Right ventricle myocardium superior (tissue), 1 donor: ENCODE measurements at regions not wholly inside any gene's neighbourhood (a gene's known extent, or its start where the extent isn't known, plus 50 kb on each side); places are given as distances from the start of the nearest gene placed in this dataset.
"Not testable (repeated sequence)": the region's sequence is repeated elsewhere in the genome, so short reads cannot be mapped to it uniquely, and the experiment has no call there.

Experiments
- ATAC-seq: fragments of 200-7000 bp; cut with Tn5 transposase; one replicate; pipeline ENCODE4 v1.9.1; 2020; ENCODE audit warnings: mild to moderate bottlenecking; ENCODE audit not compliant: poor library complexity
- DNase-seq: peaks from one replicate; pipeline ENCODE4 v3.0.0-alpha.2; 2020
- intact Hi-C: fragments of 100-400 bp; cut with DNase I; formaldehyde crosslinking; loops from one replicate; pipeline ENCODE4 v1.11.2; 2022
- donor health status: DM: no; HTN: yes; CAD: no; lungs with severe emphysema.

- DNase-seq (no peak), ATAC-seq (peak; percentile 70)
- intact Hi-C loops: no loop called here
Observed at GRCh38 chr7:114364151-114364550, 50.5 kb upstream of the FOXP2 start.

GRCh38 chr7:114363292-114363691, 51.3 kb upstream of the FOXP2 start:
- no peak for ATAC-seq
- intact Hi-C loops: no loop called here
- DNase-seq: no peak

DNA sequence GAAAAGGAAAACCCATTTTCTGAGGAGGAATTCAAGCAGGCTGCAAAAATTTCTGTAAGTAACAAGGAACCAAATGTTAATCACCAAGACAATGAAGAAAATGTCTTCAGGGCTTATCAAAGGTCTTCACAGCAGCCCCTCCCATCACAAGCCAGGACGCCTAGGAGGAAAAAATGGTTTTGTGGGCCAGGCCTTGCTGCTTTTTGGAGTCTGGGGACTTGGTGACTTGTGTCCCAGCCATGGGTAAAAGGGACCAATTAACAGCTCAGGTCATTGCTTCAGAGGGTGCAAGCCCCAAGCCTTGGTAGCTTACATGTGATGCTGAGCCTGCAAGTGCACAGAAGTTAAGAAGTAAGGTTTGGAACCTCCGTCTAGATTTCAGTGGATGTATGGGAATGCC, 55.7 kb upstream of the FOXP2 start:
- intact Hi-C loops: no loop called here
- DNase-seq (no peak), ATAC-seq (no peak)

DNA sequence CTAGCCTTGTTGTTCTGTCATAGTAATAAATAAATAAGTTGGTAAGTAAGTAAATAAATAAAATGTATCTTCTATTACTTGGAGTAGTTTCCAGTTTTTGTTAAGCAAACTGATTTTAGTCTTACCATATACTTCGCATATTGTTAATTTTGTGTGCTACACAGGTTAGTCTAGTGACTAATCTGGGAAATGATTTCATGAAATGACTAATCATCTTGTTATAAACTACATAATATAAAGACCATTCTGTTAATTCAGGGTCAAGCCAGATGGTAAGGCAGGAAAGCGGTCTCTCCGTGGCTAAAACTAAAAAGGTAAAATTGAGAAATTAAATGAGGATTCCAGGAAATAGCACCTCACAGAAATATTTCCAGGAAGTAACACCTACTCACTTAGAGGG, 58.5 kb upstream of the FOXP2 start:
- ATAC-seq: no peak
- no peak for DNase-seq
- intact Hi-C loops: no loop called here

GRCh38 chr7:114354306-114354705, 60.3 kb upstream of the FOXP2 start:
- DNase-seq: no peak
- intact Hi-C loops: no loop called here
- no peak for ATAC-seq

DNA sequence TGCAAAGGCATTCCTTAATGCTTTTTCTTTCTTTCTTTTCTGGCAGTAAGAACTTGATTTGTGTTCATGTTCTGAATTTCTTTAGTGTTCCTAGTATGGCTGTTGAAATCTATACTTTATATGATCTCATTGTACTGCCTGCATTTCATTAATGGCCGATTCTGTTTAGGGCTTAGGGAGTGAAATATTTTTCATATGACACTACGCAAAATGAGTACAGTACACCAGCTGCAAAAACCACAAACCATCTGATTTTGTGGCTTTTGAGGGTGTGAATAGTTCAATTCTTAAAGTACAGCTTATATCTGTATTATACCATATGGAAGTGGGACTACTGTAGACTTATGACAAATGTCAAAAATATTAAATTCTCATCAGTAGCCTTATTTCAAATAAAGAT, 69.1 kb upstream of the FOXP2 start:
- ATAC-seq: no peak

GRCh38 chr7:114343949-114344708, 70.5 kb upstream of the FOXP2 start:
- intact Hi-C loops: no loop called here
- no peak for DNase-seq
- ATAC-seq: no peak

More for the DNA sequence above, 69.1 kb upstream of the FOXP2 start:
- no peak for DNase-seq
- intact Hi-C loops: no loop called here

GRCh38 chr7:114342431-114343179, 72.0 kb upstream of the FOXP2 start:
- intact Hi-C loops: no loop called here
- no peak for ATAC-seq

GRCh38 chr7:114341648-114342047, 73.0 kb upstream of the FOXP2 start:
- no peak for ATAC-seq
- no peak for DNase-seq
- intact Hi-C loops: no loop called here

More at GRCh38 chr7:114342431-114343179, 72.0 kb upstream of the FOXP2 start:
- DNase-seq: no peak

DNA sequence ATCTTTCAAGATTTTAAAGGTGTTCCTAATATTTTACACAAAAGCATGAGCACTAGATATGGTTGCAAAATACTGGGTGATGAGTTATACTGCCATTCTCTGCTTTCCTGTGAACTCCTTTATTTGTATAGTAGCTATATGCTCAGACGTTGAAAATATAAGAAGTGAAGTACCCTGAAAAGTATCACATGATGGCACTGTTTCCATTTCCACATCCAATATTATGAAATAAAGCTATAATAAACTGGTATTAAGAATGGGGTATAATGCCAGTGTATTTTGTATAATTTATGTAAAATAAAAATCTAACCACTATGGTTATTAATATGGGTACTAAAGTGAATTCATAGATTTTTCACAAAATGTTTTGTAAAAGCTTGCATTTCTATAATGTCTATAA, 79.6 kb upstream of the FOXP2 start:
- intact Hi-C loops: no loop called here
- no peak for ATAC-seq

GRCh38 chr7:114329458-114329857, 85.2 kb upstream of the FOXP2 start:
- ATAC-seq, DNase-seq, intact Hi-C loops: not testable (repeated sequence)

More for the DNA sequence above, 79.6 kb upstream of the FOXP2 start:
- DNase-seq: no peak

GRCh38 chr7:114317450-114318098, 97.0 kb upstream of the FOXP2 start:
- DNase-seq (no peak), ATAC-seq (no peak)
- intact Hi-C loops: no loop called here

DNA sequence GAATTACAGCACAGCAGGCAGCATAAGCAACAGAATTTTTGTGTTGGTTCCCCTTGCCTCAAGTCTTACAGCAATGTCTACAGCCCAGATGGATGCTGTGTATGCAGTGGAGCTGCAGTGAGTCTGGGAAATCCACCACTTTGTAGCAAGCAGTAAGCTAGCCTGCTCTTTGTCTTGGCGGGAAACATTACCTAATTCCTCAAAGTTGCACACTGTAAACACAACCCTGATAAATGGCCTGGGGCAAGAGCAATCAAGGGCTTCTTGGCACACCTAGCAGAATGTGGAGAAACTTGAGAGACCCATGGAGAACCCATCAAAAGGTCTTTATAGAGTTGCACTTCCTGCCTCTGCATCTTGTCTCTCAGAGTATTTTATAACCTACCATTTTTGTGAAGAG, 102.0 kb upstream of the FOXP2 start:
- ATAC-seq: no peak
- no peak for DNase-seq
- intact Hi-C loops: no loop called here

DNA sequence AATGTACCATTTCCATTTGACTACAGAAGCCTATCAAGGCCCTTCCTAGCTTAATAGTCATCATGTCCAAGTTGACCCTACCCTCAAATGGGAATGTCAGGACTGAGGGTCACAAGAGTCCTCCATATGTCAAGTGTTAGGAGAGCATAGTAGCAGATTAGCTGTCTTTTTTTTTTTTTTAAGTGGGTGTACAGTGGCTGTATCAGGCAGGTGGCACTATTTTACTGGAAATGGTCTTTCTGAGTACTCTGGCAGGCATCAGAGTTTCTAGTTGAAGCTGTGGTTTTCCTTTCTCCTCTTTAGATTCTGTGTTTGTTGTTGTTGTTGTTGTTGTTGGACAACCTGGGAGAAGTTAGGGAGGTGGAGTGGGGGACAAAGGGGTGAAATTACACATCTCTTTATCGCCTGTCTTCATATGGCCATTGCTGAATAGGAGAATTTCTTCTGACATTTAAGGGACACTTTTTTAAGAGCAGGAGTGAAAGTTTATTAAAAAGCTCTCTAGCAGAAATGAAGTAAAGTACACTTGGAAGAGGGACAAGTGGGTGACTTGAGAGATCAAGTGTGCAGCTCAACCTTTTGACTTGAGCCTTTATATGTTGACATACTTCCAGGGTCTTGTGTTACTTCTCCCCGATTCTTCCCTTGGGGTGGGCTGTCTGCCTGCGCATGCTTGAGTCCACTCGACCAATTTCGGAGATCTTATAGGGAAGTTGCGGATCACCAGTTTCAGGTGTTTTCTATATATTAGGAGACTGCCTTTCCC, 104.1 kb upstream of the FOXP2 start:
- DNase-seq (no peak), ATAC-seq (no peak)
- intact Hi-C loops: no loop called here

DNA sequence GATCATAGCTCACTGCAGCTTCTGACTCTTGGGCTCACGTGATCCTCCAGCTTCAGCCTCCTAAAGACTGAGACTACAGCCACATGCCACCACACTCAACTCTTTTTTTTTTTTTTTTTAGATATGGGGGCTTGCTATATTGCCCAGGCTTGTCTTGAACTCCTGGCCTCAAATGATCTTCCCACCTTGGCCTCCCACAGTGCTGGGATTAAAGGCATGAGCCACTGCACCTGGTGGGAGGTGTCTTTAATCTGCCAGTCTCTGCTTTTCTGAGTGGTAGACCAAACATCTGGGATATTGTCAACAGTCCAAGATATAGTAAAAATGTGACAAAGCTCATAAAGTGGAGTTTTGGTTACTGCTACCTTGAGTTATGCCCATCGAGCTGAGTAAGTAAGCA, 104.9 kb upstream of the FOXP2 start:
- intact Hi-C loops: no loop called here
- ATAC-seq (no peak), DNase-seq (no peak)

DNA sequence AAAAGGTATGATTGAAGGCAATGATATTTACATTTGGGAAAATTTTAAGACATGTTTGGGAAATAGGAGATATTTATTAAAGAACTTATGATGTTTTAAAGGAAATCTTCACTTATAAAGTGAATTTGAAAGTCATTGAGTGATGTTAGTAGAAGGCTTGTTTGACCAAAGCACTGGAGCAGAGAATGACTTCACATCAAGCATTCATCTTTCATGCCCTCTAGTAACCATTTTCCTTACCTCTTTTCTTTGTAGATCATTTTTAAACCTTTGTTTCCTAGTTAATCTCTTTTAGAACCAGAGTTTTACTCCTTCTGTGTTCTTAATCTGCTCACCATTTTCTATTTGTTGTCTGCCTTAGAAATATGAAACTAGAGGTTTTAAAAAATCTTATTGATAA, 111.3 kb upstream of the FOXP2 start:
- intact Hi-C loops: no loop called here
- ATAC-seq (no peak), DNase-seq (no peak)

GRCh38 chr7:114302858-114303257, 111.8 kb upstream of the FOXP2 start:
- intact Hi-C loops: no loop called here
- no peak for ATAC-seq
- DNase-seq: no peak

DNA sequence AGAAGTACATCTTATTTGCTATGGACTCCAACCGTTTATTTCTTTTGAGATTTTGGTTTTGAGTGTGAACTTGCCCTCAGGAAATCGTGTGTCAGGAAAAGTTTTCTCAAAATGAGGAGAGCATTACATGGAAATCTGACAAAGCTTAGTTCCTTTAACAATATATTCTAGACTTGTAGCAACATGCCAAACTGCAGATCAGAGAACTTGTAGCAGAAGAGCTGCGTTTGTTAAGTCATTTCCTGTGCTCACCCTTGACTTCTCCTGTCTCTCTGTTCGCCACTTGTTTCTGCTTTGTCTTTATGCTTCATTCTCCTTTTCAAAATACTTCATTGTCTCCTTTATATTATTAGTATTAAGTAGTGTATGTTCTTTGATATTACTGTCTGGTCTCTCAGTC, 116.6 kb upstream of the FOXP2 start:
- intact Hi-C loops: no loop called here
- ATAC-seq (no peak), DNase-seq (no peak)

GRCh38 chr7:114297121-114297520, 117.5 kb upstream of the FOXP2 start:
- no peak for ATAC-seq
- no peak for DNase-seq
- intact Hi-C loops: no loop called here
